ENCODE measurements at regions not wholly inside any gene's neighbourhood (a gene's known extent, or its start where the extent isn't known, plus 50 kb on each side); places are given as distances from the start of the nearest gene placed in this dataset.
A peak's percentile ranks its signal among the peaks of the same experiment; 100 is the strongest.
"Not testable (repeated sequence)": the region's sequence is repeated elsewhere in the genome, so short reads cannot be mapped to it uniquely, and the experiment has no call there.

- no peak for DNase-seq
Observed at GRCh38 chr14:106347291-106347778, 821.0 kb downstream of the TMEM121 start.

- no peak for DNase-seq
Observed at GRCh38 chr14:106347890-106348755, 821.7 kb downstream of the TMEM121 start.

- not testable (repeated sequence) for DNase-seq
Observed at GRCh38 chr14:106348873-106349540, 822.6 kb downstream of the TMEM121 start.

GRCh38 chr14:106349678-106350457, 823.5 kb downstream of the TMEM121 start:
- not testable (repeated sequence) for DNase-seq

- not testable (repeated sequence) for DNase-seq
Observed at GRCh38 chr14:106355007-106355791, 828.8 kb downstream of the TMEM121 start.

- not testable (repeated sequence) for DNase-seq
Observed at GRCh38 chr14:106355881-106356642, 829.7 kb downstream of the TMEM121 start.

- not testable (repeated sequence) for DNase-seq
Observed at GRCh38 chr14:106356643-106356930, 830.2 kb downstream of the TMEM121 start.

GRCh38 chr14:106359157-106359887, 832.9 kb downstream of the TMEM121 start:
- not testable (repeated sequence) for DNase-seq

- not testable (repeated sequence) for DNase-seq
Observed at GRCh38 chr14:106365371-106365770, 839.0 kb downstream of the TMEM121 start.

GRCh38 chr14:106365894-106366293, 839.5 kb downstream of the TMEM121 start:
- DNase-seq: not testable (repeated sequence)

GRCh38 chr14:106366971-106367370, 840.6 kb downstream of the TMEM121 start:
- DNase-seq: not testable (repeated sequence)

- DNase-seq: not testable (repeated sequence)
Observed at GRCh38 chr14:106369456-106369855, 843.1 kb downstream of the TMEM121 start.

GRCh38 chr14:106372870-106373652, 846.7 kb downstream of the TMEM121 start:
- peak; percentile 62 for DNase-seq

GRCh38 chr14:106373653-106374110, 847.3 kb downstream of the TMEM121 start:
- DNase-seq: not testable (repeated sequence)

- DNase-seq: no peak
Observed at GRCh38 chr14:106377432-106377831, 851.0 kb downstream of the TMEM121 start.

- no peak for DNase-seq
Observed at GRCh38 chr14:106378191-106378590, 851.8 kb downstream of the TMEM121 start.

GRCh38 chr14:106380740-106381139, 854.4 kb downstream of the TMEM121 start:
- no peak for DNase-seq

GRCh38 chr14:106389186-106389585, 862.8 kb downstream of the TMEM121 start:
- DNase-seq: not testable (repeated sequence)

- DNase-seq: no peak
Observed at GRCh38 chr14:106390401-106390800, 864.0 kb downstream of the TMEM121 start.

- no peak for DNase-seq
Observed at GRCh38 chr14:106390947-106391346, 864.6 kb downstream of the TMEM121 start.

Measured in NCI-H774 (cell line).